H1 (cell line): ENCODE measurements at regions not wholly inside any gene's neighbourhood (a gene's known extent, or its start where the extent isn't known, plus 50 kb on each side); places are given as distances from the start of the nearest gene placed in this dataset.

Experiments used
- BACH1 ChIP-seq: IDR thresholded peaks from 2 replicates; pipeline ENCODE4 v1.6.1; 2012; ENCODE audit warnings: low read length, improper control_type of control experiment
- BCL11A ChIP-seq, 2 experiments: IDR thresholded peaks; one replicate each; pipeline ENCODE4 v1.6.1; 2011; ENCODE audit warnings: low read depth in 2 of 2, low read length in 2 of 2, mild to moderate bottlenecking in 2 of 2
- CTCF ChIP-seq, 3 experiments: IDR thresholded peaks; 1 replicate in 2 of 3; 2 replicates in 1 of 3; pipeline versions ENCODE4 v1.5.1 to v1.6.1; 2011; ENCODE audit warnings: low read length in 3 of 3, mild to moderate bottlenecking in 3 of 3, inconsistent platforms in 2 of 3, low read depth in 1 of 3, moderate library complexity in 1 of 3; ENCODE audit not compliant: insufficient read depth in 1 of 3; ENCODE audit errors: control extremely low read depth in 1 of 3
- EP300 ChIP-seq, 2 experiments: IDR thresholded peaks; 1 replicate in 1 of 2; 2 replicates in 1 of 2; pipeline ENCODE4 v1.6.1; 2011 to 2012; ENCODE audit warnings: low read depth in 2 of 2, low read length in 2 of 2, mild to moderate bottlenecking in 2 of 2, borderline replicate concordance in 1 of 2, inconsistent platforms in 1 of 2, moderate library complexity in 1 of 2
- FOSL1 ChIP-seq: IDR thresholded peaks from 2 replicates; pipeline ENCODE4 v1.6.1; 2011; ENCODE audit warnings: mild to moderate bottlenecking, low read depth, low read length, moderate library complexity; ENCODE audit not compliant: insufficient read depth
- KDM1A ChIP-seq: fragments of 200-600, 300-600 bp; sonication (generic); IDR thresholded peaks from 2 replicates; pipeline ENCODE4 v1.7.1; 2016; ENCODE audit warnings: mild to moderate bottlenecking, low read length, borderline replicate concordance
- RAD21 ChIP-seq, 2 experiments: IDR thresholded peaks in 1 of 2; conservative IDR thresholded peaks in 1 of 2; 2 replicates each; pipeline ENCODE4 v1.6.1; 2011; ENCODE audit warnings: low read depth in 2 of 2, low read length in 2 of 2, improper control_type of control experiment in 1 of 2, inconsistent platforms in 1 of 2, mild to moderate bottlenecking in 1 of 2, moderate library complexity in 1 of 2
- RFX5 ChIP-seq: IDR thresholded peaks from 2 replicates; pipeline ENCODE4 v1.6.1; 2011; ENCODE audit warnings: low read depth, low read length, improper control_type of control experiment, borderline replicate concordance
- RXRA ChIP-seq: IDR thresholded peaks from 2 replicates; pipeline ENCODE4 v1.6.1; 2011; ENCODE audit warnings: low read depth, mild to moderate bottlenecking, low read length, moderate library complexity; ENCODE audit not compliant: insufficient read depth
- SUZ12 ChIP-seq: fragments of 200-600 bp; sonication (generic); IDR thresholded peaks from 2 replicates; pipeline ENCODE4 v1.6.1; 2012; ENCODE audit warnings: mild to moderate bottlenecking, inconsistent platforms, low read length, moderate library complexity, mixed read lengths

GRCh38 chr3:44067431-44067830, 174.3 kb upstream of the TOPAZ1 start:
- no peak for TF ChIP-seq CTCF (IDR thresholded peaks at IDR 0.05; ENCODE audit: control extremely low read depth in 1 of 3, insufficient read depth in 1 of 3, low read depth in 1 of 3, low read length in 3 of 3)
- TF ChIP-seq RAD21 (IDR thresholded peaks at IDR 0.05 in 1 of 2, conservative IDR thresholded peaks at IDR 0.05 in 1 of 2; ENCODE audit: low read depth in 2 of 2, low read length in 2 of 2): no peak
- TF ChIP-seq KDM1A: no peak
- no peak for TF ChIP-seq BCL11A (IDR thresholded peaks at IDR 0.05; ENCODE audit: low read depth in 2 of 2, low read length in 2 of 2)
- no peak for TF ChIP-seq BACH1
- TF ChIP-seq RXRA: no peak
- no peak for TF ChIP-seq FOSL1
- no peak for TF ChIP-seq EP300 (IDR thresholded peaks at IDR 0.05; ENCODE audit: borderline replicate concordance in 1 of 2, low read depth in 2 of 2, low read length in 2 of 2)
- TF ChIP-seq RFX5: no peak
- no peak for TF ChIP-seq SUZ12
